HepG2 (cell line): ENCODE measurements at regions not wholly inside any gene's neighbourhood (a gene's known extent, or its start where the extent isn't known, plus 50 kb on each side); places are given as distances from the start of the nearest gene placed in this dataset.

Experiments
- ATAC-seq: fragments of 200-7000 bp; cut with Tn5 transposase; 3 replicates; pipeline ENCODE4 v1.9.1; 2020; ENCODE audit warnings: mild to moderate bottlenecking, moderate library complexity
- BruUV-seq: library from RNA; stranded (reverse); fragments of 400-500 nt; replicated peaks from 2 replicates; lab custom pipeline; 2021; lab: Mats Ljungman, UMichigan
- CTCF ChIA-PET: fragments of 300-600 bp; formaldehyde crosslinking; extraction: SDS; loops from one replicate; lab custom pipeline; 2021; ENCODE audit warnings: low total read pairs, inconsistent platforms, low intra/inter-chr PET ratio; lab: Yijun Ruan, JAX
- POLR2A ChIA-PET: fragments of 350-600 bp; sonication (Branson Sonifier 250); formaldehyde crosslinking; loops from one replicate; lab custom pipeline; 2020; ENCODE audit warnings: antibody characterized with exemption, inconsistent platforms; lab: Yijun Ruan, JAX
- DNase-seq: peaks from one replicate; pipeline ENCODE4 v3.0.0-alpha.2; 2015; ENCODE audit warnings: low spot score
- FAIRE-seq: peaks from 3 replicates; lab custom pipeline; 2011; peaks lifted over from hg19 to GRCh38; lab: Jason Lieb, UNC
- H2AFZ ChIP-seq: one replicate; pipeline ENCODE4 v1.6.1; 2011; ENCODE audit warnings: low read length, inconsistent platforms
- H3K27ac ChIP-seq: fragments of 300-600 bp; 3 replicates; pipeline ENCODE4 v1.8.0; 2011; ENCODE audit warnings: mixed run types, mild to moderate bottlenecking, mixed read lengths, low read length, inconsistent platforms; ENCODE audit not compliant: insufficient read depth; ENCODE audit errors: extremely low read length
- H3K27me3 ChIP-seq, 2 experiments: fragments of 200-600 bp in 1 of 2; 2 replicates in 1 of 2; 3 replicates in 1 of 2; pipeline versions ENCODE4 v1.6.0 to v1.8.0; 2011; ENCODE audit warnings: low read length in 2 of 2, mild to moderate bottlenecking in 2 of 2, moderate library complexity in 2 of 2, inconsistent platforms in 1 of 2; ENCODE audit not compliant: insufficient read depth in 2 of 2, control insufficient read depth in 1 of 2
- H3K36me3 ChIP-seq, 2 experiments: fragments of 200-600 bp in 1 of 2; replicated peaks in 1 of 2; 2 replicates in 1 of 2; 3 replicates in 1 of 2; pipeline versions ENCODE4 v1.5.1 to v1.8.0; 2011; ENCODE audit warnings: low read length in 2 of 2, inconsistent platforms in 1 of 2; ENCODE audit not compliant: insufficient read depth in 2 of 2, control insufficient read depth in 1 of 2
- H3K4me1 ChIP-seq: 2 replicates; pipeline ENCODE4 v1.5.1; 2012; ENCODE audit warnings: low read length, inconsistent platforms; ENCODE audit not compliant: insufficient read depth
- H3K4me2 ChIP-seq: 2 replicates; pipeline ENCODE4 v1.6.0; 2011; ENCODE audit warnings: low read depth, low read length, inconsistent platforms
- H3K4me3 ChIP-seq, 3 experiments: fragments of 200-600 bp in 1 of 3; sonication (generic), shearing (Covaris generic) in 1 of 3; replicated peaks in 1 of 3; 2 replicates each; pipeline ENCODE4 v1.5.1; 2011 to 2016; ENCODE audit warnings: low read length in 3 of 3, inconsistent platforms in 2 of 3, low read depth in 2 of 3, mild to moderate bottlenecking in 2 of 3, control low read depth in 1 of 3, mixed read lengths in 1 of 3; ENCODE audit not compliant: insufficient read depth in 1 of 3
- H3K79me2 ChIP-seq: one replicate; pipeline ENCODE4 v1.6.1; 2011; ENCODE audit warnings: low read length, inconsistent platforms; ENCODE audit not compliant: insufficient read depth
- H3K9ac ChIP-seq: 2 replicates; pipeline ENCODE4 v1.6.0; 2011; ENCODE audit warnings: mild to moderate bottlenecking, low read depth, low read length, inconsistent platforms; ENCODE audit not compliant: insufficient read depth
- H3K9me3 ChIP-seq: 2 replicates; pipeline ENCODE4 v1.5.1; 2012; ENCODE audit warnings: mild to moderate bottlenecking, low read length
- H4K20me1 ChIP-seq: 2 replicates; pipeline ENCODE4 v1.6.0; 2011; ENCODE audit warnings: inconsistent platforms, mild to moderate bottlenecking, low read length, moderate library complexity; ENCODE audit not compliant: insufficient read depth
- ATF5 ChIP-seq: sonication (generic); formaldehyde crosslinking; IDR thresholded peaks from 2 replicates; pipeline ENCODE4 v1.4.0; 2020; ENCODE audit warnings: mild to moderate bottlenecking, low read depth, missing genetic modification reagents
- EZH2 ChIP-seq: conservative IDR thresholded peaks from 2 replicates; pipeline ENCODE4 v1.6.1; 2012; ENCODE audit warnings: mild to moderate bottlenecking, low read depth, low read length, moderate library complexity
- GZF1 ChIP-seq: sonication (generic); formaldehyde crosslinking; IDR thresholded peaks from 2 replicates; pipeline ENCODE4 v1.5.1; 2020; ENCODE audit warnings: mild to moderate bottlenecking, missing genetic modification reagents
- HNF1B ChIP-seq: sonication (generic); formaldehyde crosslinking; IDR thresholded peaks from 2 replicates; pipeline ENCODE4 v1.5.1; 2020; ENCODE audit warnings: mild to moderate bottlenecking, moderate library complexity, missing genetic modification reagents
- MAFK ChIP-seq, 2 experiments: IDR thresholded peaks in 1 of 2; conservative IDR thresholded peaks in 1 of 2; 2 replicates each; pipeline ENCODE4 v1.6.1; 2011; ENCODE audit warnings: improper control_type of control experiment in 2 of 2, low read length in 2 of 2
- MED1 ChIP-seq: sonication (generic); formaldehyde crosslinking; IDR thresholded peaks from 2 replicates; pipeline ENCODE4 v1.4.0; 2020; ENCODE audit warnings: missing genetic modification reagents
- MZF1 ChIP-seq: sonication (generic); formaldehyde crosslinking; IDR thresholded peaks from 2 replicates; pipeline ENCODE4 v1.8.1; 2023; ENCODE audit warnings: mild to moderate bottlenecking, missing genetic modification reagents, borderline replicate concordance
- PHF8 ChIP-seq: sonication (generic); formaldehyde crosslinking; IDR thresholded peaks from 2 replicates; pipeline ENCODE4 v1.5.0; 2020; ENCODE audit warnings: missing genetic modification reagents
- RBAK ChIP-seq: sonication (generic); formaldehyde crosslinking; IDR thresholded peaks from 2 replicates; pipeline ENCODE4 v1.5.1; 2020; ENCODE audit warnings: mild to moderate bottlenecking, missing genetic modification reagents
- SIX4 ChIP-seq: sonication (generic); formaldehyde crosslinking; IDR thresholded peaks from 2 replicates; pipeline ENCODE4 v1.4.0; 2020; ENCODE audit warnings: missing genetic modification reagents
- SRSF9 ChIP-seq: fragments of 200-400 bp; formaldehyde crosslinking; IDR thresholded peaks from 2 replicates; pipeline ENCODE4 v1.6.1; 2018; ENCODE audit warnings: borderline replicate concordance, mild to moderate bottlenecking, low read depth, low read length; ENCODE audit not compliant: insufficient read depth, poor library complexity, severe bottlenecking
- ZNF101 ChIP-seq: sonication (generic); formaldehyde crosslinking; IDR thresholded peaks from 2 replicates; pipeline ENCODE4 v1.4.0; 2020; ENCODE audit warnings: mild to moderate bottlenecking, low read depth, missing genetic modification reagents, borderline replicate concordance
- ZNF180 ChIP-seq: sonication (generic); formaldehyde crosslinking; IDR thresholded peaks from 2 replicates; pipeline ENCODE4 v1.4.0; 2020; ENCODE audit warnings: low read depth, missing genetic modification reagents, borderline replicate concordance
- ZNF280B ChIP-seq: sonication (generic); formaldehyde crosslinking; IDR thresholded peaks from 2 replicates; pipeline ENCODE4 v1.5.0; 2020; ENCODE audit warnings: missing genetic modification reagents, mild to moderate bottlenecking, borderline replicate concordance
- ZNF337 ChIP-seq: sonication (generic); formaldehyde crosslinking; IDR thresholded peaks from 2 replicates; pipeline ENCODE4 v1.5.1; 2020; ENCODE audit warnings: missing genetic modification reagents, low read depth, mild to moderate bottlenecking, borderline replicate concordance
- ZNF576 ChIP-seq: sonication (generic); formaldehyde crosslinking; IDR thresholded peaks from 2 replicates; pipeline ENCODE4 v1.4.0; 2020; ENCODE audit warnings: mild to moderate bottlenecking, missing genetic modification reagents
- ZNF691 ChIP-seq: sonication (generic); formaldehyde crosslinking; IDR thresholded peaks from 2 replicates; pipeline ENCODE4 v1.4.0; 2020; ENCODE audit warnings: missing genetic modification reagents, low read depth, mild to moderate bottlenecking, borderline replicate concordance
- ZSCAN22 ChIP-seq: sonication (generic); formaldehyde crosslinking; IDR thresholded peaks from 2 replicates; pipeline ENCODE4 v1.4.0; 2020; ENCODE audit warnings: mild to moderate bottlenecking, missing genetic modification reagents
- WGBS: methylation state at CpG from one replicate; pipeline ENCODE4 v1.1.6; 2017; ENCODE audit warnings: low lambda C conversion rate; 5-methylcytosine and 5-hydroxymethylcytosine counted together
- in situ Hi-C: cut with HindIII; loops from 2 replicates; pipeline ENCODE4 v1.10.0; 2017; ENCODE audit warnings: low pct_unique_long_range_greater_than_20kb; ENCODE audit not compliant: extremely low pct_ligation_motif_present
- intact Hi-C: fragments of 100-400 bp; cut with micrococcal nuclease; formaldehyde crosslinking; loops from one replicate; pipeline ENCODE4 v1.10.0; 2022; ENCODE audit not compliant: unreplicated experiment

- Histone ChIP-seq H3K27me3 (peaks cover 0 to 21% of the 10 kb centered on the region in 2 experiments; a peak in 2 of 5 replicates), H3K36me3 (no peaks in the 10 kb centered on the region), H3K4me1 (no peaks in the 10 kb centered on the region), H3K4me3 (no peak overlapping the region), H2AFZ (no peak overlapping the region), H4K20me1 (no peaks in the 10 kb centered on the region), H3K79me2 (no peaks in the 10 kb centered on the region), H3K9me3 (no peaks in the 10 kb centered on the region)
- DNase-seq (no peak), FAIRE-seq (no peak)
- 4% methylated on average over 1 of the region's 1 CpG for WGBS
- CTCF ChIA-PET, result no interaction called here
- intact Hi-C loops, result no loop called here
- no peak for TF ChIP-seq SRSF9
- TF ChIP-seq GZF1 (CRISPR knock-in tag), result no peak
- TF ChIP-seq MAFK (conservative IDR thresholded peaks at IDR 0.05 in 1 of 2, IDR thresholded peaks at IDR 0.05 in 1 of 2; ENCODE audit: low read length in 2 of 2), result no peak
- no peak for TF ChIP-seq MZF1 (CRISPR knock-in tag)
- TF ChIP-seq ZNF337 (CRISPR knock-in tag), result no peak
- TF ChIP-seq HNF1B (CRISPR knock-in tag), result no peak
- no peak for TF ChIP-seq ZNF101 (CRISPR knock-in tag)
- no peak for TF ChIP-seq EZH2
- TF ChIP-seq RBAK (CRISPR knock-in tag), result no peak
- TF ChIP-seq ZNF280B (CRISPR knock-in tag), result no peak
- TF ChIP-seq ZNF576 (CRISPR knock-in tag), result no peak
- TF ChIP-seq ZNF180 (CRISPR knock-in tag), result no peak
- no peak for TF ChIP-seq MED1
- TF ChIP-seq ZSCAN22 (CRISPR knock-in tag), result no peak
- TF ChIP-seq PHF8, result no peak
- TF ChIP-seq ZNF691 (CRISPR knock-in tag), result no peak
- no peak for TF ChIP-seq SIX4 (CRISPR knock-in tag)
- TF ChIP-seq ATF5, result no peak
- TF ChIP-seq, all 625 proteins: peak for 0
- ATAC-seq, result no peak
- Histone ChIP-seq H3K27ac (no peak overlapping the region), H3K9ac (no peak overlapping the region), H3K4me2 (no peak overlapping the region)
- POLR2A ChIA-PET, result no interaction called here
- in situ Hi-C loops, result no loop called here
- BruUV-seq, result no TSS peak
Measured at GRCh38 chr2:75344146-75344545, 144.8 kb upstream of the TACR1 start.
